Astrocyte of the hippocampus (primary cell): ENCODE measurements at regions not wholly inside any gene's neighbourhood (a gene's known extent, or its start where the extent isn't known, plus 50 kb on each side); places are given as distances from the start of the nearest gene placed in this dataset.
"Not testable (repeated sequence)": the region's sequence is repeated elsewhere in the genome, so short reads cannot be mapped to it uniquely, and the experiment has no call there.

Experiments
- DNase-seq: peaks from one replicate; pipeline ENCODE4 v3.0.0; 2011; ENCODE audit warnings: low read depth, low spot score

DNA sequence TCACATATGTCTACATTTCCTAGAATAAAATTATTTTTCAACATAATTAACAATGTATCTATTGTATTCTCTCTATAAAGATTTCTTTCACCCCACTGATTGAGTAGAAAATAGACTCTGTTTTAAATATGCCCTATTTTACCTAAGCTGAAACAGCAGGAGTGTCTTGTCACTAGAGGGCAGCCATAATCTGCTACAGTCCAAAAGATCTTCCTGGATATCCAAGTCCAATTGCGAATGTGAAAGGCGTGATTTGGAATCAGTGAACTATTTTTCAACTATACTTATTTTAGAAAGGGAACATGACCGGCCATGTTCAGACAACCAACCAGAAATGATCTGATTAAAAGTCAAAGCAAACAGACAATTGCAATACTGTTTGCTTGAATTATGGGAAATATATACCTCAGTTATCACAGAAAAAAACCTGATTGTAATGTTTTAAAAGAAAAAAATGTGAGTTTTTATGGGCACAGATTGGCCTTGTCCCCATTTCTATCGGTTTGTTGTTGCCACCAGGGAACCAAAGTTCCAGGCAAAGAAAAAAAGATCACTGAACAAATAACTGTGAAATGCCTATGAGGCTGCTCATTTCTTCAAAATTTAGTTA is 1211.0 kb upstream of the ADGRL4 start:
- peak; percentile 72 for DNase-seq

DNA sequence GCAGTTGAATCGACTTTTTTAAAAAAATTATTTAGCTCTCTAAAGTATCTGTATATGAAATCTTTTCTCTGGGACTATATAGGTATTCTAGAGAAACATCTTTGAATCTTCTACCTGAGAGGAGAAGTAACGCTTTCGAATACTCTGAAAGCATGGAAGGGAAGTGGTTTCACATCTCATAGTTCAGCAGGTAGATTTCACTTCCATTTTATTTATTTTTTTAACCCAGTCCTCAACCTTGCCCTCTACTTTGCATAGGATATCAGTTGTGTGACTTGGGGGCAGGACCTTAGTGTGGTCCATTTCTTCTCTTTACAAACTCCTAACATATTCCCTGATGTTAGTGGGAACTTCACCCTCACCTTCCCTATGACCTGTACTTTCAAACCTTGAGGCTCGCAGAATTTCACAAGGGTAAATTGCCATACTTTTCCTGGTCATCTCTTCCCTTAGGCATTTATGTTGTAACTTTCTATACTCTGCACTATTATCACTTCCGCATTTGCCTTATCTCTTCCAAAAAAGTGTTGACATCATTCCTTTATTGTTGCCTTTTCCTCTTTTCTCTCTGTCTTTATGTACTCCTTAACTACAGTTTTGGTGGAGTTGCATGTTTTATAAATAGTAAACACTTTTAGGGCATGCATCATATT is 1208.5 kb upstream of the ADGRL4 start:
- DNase-seq: no peak

DNA sequence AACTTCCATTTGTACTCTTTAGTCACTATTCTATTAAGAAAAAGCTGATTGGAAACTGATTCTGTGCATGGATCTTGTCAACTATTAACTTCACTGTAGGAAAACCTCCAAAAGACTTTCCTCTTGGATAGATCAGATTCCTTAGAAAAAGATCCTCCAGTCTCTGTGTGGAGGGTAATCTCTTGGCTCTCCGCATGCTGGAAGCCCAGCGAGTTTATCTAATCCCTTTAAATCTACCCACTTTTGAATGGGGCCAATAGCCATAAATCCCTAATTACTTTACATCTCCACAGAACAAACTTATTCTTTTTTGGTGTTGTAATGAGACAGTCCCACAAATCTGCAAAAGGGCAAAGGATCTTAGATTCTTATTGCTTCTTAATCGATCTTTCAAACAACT is 1206.4 kb upstream of the ADGRL4 start:
- DNase-seq: no peak

DNA sequence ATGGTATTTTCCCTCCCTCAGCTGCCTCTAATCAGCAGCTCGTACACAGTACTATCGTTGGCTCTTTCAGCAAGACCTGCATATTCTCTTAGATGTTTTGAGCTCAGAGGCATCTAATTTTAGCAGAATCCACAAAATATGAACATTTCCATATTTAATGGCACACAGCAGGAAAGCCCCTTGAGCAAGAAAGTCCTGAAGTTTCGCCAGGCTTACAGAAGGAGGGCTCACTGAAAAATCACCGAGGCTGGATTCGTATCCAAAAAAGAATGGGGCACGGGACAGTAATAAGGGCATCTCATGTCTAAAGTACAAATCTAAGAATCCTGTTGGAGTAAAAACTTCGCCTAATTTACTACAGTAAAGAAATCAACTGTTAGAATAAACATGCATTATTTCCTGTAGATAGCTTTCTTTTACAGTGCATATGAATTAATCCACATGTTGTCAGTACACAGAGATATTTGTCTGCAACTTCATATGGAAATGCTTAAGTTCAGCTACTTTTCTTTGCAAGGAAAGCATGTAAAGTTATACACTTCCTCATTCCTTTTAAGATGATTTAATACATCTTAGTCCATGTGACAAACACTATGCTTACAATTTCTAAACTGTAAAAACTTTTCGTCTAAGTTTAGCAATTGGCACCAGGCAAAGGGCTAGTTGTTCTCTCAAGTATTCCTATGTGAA is 1205.3 kb upstream of the ADGRL4 start:
- no peak for DNase-seq

DNA sequence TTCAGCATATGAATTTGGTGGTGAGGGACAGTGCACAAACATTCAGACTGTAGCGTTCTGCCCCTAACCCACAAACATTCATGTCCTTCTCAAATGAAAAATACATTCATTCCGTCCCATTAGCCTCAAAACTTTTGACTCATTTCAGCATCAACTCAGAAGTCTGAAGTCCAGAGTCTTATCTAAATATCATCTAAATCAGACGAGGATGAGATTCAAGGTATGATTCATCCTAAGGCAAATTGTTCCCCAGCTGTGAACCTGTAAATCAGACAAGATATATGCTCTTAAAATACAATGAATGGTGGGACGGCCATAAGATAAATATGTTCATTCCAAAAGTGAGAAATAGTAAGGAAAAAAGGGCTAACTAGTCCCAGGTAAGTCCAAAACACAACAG is 1195.6 kb upstream of the ADGRL4 start:
- peak; percentile 0 for DNase-seq

DNA sequence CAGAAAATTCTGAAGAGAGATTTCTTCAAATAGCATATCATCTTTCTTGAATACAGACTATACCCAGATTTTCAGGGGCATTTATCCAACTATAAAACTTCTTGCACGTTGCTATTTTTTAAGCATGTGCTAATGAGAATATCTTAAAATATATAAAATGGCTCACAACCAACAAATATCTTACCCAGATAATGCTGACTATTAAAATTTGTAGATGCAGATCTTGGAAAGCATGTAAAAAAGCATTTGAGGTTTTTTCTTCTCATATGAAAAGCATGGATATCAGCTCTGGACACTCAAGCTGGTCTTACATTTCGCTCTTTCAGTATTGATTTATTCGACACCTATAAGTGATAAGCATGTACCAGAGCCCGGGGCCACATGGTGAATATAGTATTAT is 1187.7 kb upstream of the ADGRL4 start:
- DNase-seq: no peak

DNA sequence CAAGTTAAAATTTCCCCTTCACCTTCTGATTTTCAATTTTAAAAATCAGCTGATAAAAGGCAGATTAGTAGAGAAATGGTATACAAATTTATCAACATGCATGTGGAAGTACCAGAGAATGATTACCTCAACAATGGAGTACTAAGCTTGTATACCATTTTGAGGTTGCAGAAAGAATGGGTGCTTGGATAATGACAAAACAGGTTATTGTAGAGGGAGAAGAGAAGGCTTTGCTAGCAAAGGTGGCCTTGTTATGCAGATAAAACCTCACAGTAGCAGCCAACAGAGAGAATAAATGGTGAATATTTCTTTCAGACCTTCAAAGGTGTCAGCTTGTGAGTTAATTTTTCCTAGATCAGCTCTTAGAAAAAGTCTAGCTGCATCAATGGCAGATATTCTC is 1174.9 kb upstream of the ADGRL4 start:
- no peak for DNase-seq

DNA sequence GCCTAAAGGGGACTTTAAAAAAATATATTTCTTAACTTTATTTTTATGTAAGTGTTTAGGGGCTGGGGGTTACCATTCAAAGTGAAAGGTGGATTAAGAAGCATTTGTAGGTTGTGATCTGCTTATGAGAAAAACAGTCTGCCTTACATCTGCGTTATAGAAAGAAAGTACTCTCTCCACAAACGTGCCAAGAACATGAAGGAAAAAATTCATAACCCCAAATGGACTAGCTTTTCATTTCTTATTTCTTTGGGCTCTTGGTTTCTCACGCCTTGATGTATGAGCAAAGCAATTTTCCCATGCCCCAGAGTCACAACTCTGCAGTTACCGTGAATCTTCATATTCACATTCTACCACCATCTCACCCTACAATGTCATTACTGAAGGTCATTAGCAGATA is 1165.1 kb upstream of the ADGRL4 start:
- no peak for DNase-seq

DNA sequence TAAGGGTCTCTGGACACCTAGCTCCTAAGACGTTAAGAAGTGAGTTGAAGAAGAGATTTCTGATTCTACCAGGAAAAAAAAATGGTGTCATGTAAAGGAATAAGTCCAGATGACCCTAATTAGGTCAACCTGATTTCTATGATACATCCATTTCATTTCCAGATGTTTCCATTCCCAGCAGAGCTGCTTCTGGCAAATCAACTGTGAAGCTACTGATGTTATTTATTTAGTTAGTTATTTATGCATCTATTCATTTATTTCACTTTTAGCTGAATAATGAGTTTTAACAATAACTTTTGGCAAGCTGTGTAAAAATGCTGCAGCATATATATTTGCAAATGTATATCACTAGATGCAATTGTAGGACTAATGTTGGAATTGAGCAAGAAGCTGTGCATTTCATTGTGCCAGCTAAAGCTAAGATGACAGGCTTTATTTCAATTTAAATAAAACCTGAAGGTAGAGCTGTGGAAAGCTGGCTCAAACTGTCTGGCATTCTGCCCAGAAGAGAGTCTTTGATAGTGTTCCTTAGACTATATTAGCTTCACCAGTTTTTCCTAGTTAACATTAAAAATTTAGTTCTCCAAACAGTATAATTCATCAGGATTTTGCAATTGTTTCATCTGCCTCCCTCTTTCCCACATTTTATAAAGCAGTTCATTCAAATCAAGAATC is 1164.4 kb upstream of the ADGRL4 start:
- peak; percentile 57 for DNase-seq

DNA sequence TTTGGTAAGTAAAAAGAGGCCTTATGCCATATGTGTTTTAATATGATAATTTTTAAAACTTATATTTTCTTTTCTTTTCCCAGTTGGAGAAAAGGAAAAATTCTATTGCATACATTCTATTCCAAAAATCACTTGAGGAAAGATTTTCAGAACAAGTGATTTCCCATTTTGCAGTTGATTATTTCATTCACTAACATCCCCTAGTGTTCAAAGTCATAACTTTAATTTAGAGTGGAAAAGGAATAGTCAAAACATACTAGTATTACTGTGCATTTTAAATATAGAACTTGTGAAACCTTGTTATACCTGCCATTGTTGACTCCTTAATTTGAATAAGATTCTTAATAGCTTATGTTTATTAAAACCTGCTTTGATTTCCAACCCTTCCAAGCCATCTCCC is 1157.6 kb upstream of the ADGRL4 start:
- DNase-seq: no peak

DNA sequence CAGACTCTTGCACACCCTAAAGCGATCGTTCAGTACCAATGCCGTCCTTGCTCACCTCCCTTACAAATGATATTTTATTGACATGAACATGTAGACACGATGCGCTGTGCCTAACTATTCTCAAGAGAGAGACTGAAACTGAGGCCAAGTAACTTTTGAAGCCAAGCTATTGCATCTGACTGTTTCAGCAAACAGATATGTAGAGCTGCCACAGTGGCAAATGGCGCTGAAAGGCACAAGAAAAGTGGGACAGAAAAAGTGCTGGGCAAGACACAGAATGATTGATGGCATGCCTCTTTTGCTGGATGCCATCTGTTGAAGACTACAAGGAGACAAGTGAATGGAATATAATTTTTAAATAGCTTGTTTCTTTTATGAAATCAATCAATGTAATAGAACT is 1157.2 kb upstream of the ADGRL4 start:
- no peak for DNase-seq

DNA sequence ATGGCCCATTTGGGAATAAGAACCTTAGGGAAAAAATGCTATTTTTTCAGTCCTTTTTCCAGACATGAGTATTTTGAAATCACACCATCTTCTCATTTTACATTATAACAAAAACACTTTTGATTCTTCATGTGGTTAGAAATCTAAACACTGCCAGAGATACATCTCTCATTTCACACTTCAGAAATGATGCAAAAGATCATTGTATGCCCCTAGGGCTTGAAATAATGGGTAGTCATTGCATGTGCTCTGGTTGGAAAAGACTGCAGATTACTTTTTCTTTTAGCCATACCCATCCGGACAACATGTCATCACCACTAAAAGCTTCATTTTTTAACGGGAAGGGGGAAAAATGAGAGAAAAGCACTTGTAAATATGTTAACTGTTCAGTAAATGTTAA is 1152.2 kb upstream of the ADGRL4 start:
- no peak for DNase-seq

DNA sequence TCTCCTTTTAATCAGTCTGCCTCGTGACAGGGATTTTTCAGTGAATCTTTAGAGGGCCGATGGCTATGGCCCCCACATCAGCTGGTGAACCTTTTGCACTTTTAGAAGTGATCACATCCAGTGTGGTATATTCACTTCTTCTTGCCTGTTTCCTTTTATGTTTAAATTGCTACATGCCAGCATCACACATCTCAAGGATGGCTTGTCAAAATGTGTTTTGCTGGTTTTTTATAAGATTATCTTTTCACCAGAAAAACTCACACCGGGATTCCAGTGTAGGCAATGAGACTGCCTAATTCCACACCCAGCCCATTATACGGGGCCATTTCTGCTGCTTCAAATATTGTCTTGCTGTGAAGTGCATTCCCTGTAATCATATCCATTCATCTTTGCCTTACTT is 1151.7 kb upstream of the ADGRL4 start:
- no peak for DNase-seq

DNA sequence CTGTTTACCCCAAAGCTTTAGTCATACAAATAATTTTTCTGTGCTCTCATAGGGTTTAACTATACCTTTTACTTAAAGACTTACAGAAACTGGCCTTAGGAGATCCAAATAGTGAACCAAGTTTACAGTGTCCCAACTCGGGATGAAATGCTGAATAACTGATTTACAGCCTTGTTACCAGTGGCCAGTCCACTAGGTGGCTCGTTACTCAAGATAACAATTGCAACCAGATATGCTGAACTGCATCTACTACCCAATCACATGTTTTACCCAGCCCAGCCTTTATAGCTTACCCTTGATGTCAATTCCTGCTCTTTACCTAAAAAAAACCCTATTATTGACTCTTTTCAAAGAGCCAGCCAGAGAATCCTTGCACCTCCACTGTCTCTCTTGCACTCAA is 1148.8 kb upstream of the ADGRL4 start:
- no peak for DNase-seq

DNA sequence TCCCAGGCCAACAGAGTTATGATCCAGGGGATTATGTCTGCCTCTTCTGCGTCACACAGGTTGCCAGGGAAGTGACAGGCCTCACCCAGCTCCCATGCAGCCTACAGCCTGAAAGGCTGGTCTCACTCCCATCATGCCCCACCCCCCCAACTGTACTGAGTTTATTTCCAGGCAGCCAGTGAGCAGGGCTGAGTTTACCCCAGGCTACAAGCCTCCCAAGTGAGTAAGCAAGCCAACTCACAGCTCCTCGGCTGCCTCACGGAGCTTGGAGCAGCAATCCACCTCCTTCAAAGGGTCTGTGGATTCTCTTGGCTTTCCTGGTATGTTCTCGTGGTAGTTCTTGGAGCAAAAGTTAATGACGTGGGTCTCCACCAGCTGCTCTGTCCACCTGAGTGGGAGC is 1147.6 kb upstream of the ADGRL4 start:
- DNase-seq: peak; percentile 11

DNA sequence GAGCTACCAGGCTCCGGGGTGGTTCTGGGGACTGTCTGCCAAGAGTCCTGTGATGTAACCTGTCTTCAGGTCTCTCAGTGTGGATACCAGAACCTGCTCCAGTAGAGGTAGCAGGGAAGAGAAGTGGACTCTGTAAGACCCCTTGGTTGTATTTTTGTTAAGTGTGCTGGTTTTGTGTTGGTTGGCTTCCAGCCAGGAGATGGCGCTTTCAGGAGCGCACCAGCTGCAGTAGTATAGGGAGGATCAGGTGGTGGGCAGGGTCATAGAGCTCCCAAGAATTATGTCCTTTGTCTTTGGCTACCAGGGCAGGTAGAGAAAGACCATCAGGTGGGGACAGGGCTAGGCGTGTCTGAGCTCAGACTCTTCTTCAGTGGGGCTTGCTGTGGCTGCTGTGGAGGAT is 1147.2 kb upstream of the ADGRL4 start:
- no peak for DNase-seq

DNA sequence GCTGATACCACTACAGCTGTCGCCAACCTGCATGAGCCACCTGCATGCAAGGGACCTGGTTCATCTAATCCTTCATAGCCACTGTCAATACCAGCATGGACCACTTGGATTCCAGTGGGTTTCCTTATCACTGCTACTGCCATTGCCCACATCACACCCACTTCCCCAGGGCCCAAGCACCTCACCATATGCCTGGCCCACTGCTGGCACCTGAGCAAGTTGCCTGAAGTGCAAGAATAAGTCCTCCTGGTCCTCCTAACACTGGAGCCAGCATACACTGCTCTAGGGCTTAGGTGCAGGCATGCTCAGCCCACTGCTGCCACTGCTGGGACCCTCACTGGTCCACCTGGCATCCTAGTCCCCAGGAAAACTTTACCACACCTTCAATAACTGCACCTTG is 1136.8 kb upstream of the ADGRL4 start:
- DNase-seq: no peak

DNA sequence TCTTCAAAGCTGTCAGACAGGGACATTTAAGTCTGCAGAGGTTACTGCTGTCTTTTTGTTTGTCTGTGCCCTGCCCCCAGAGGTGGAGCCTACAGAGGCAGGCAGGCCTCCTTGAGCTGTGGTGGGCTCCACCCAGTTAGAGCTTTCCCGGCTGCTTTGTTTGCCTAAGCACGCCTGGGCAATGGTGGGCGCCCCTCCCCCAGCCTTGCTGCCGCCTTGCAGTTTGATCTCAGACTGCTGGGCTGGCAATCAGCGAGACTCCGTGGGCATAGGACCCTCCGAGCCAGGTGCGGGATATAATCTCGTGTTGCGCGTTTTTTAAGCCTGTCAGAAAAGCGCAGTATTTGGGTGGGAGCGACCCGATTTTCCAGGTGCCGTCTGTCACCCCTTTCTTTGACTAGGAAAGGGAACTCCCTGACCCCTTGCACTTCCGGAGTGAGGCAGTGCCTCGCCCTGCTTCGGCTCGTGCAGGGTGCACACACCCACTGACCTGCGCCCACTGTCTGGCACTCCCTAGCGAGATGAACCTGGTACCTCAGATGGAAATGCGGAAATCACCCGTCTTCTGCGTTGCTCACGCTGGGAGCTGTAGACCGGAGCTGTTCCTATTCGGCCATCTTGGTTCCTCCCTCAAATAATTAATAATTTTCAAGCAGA is 1131.5 kb upstream of the ADGRL4 start:
- not testable (repeated sequence) for DNase-seq

DNA sequence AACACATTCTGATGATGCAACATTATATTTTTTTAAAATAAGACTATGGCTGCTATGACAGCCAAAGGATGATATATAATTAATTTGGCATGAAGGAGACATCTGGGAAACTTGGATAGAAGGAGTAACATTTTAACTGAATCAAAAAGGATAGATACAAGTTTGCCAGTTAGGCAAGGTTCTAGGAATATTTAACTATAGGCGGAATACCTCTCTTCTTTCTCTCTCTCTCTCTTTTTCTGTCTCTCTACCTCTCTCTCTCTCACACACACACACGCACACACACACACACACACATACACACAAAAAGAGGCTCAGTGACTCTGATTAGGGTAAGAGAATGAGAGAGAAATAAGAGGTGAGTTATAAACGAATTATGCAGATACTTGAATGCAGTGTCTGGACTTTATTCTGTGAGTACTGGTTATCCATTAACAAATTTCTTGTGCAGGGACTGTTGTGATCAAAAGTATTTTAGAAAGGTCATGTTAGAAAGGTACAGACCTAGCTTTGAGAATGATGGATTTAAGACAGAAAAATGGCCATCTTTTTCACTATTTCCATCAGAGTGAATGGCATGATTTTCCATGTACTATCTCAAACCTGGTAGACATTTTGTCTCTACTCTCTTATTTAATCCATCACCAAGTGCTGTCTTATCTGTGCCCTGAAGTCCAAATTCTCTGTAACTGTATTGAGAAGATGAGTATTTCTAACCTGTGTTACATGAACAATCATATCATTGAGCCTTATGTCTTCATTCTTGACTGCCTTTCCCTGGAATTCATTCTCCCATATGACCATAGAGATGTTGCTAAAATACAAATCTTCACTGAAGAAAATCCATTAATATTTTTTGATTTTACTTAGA is 1106.9 kb upstream of the ADGRL4 start:
- no peak for DNase-seq

DNA sequence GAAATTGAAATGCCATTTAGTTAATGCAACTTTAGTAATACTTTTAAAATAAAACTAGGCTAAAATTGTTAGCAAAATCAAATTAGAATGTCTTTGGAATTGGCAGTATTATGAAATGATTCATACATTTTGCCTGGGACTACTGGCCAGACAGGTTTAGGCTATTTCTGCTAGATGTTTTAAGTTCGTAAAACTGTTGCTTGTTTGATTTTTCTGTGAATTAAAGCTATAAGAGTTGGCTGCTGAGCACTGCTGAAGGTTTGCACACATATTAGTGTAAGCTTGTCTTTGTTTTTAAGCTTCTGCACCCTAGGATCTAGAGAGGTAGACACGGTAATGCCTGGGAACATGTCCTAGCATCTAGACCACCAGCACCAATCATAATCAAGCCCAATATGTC is 1094.6 kb upstream of the ADGRL4 start:
- DNase-seq: no peak

DNA sequence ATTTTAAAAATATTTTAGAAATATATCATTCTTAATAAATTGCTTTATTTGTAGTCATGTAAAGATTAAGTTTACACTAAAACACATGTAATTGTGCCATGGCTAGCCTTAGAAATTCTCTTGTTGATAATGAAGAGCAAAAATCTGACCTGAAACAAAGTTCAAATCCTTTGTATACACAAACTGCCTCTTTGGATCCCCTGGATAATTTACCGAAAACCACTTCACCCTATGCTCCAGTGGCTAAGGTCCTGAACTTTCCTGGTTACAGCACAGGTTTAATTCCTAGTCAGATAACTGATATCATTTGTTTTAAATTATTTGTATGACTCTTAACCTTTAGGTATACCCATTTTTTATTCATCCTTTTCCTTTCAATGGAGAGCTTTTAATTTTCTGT is 1093.2 kb upstream of the ADGRL4 start:
- DNase-seq: no peak
